ENCODE measurements at regions not wholly inside any gene's neighbourhood (a gene's known extent, or its start where the extent isn't known, plus 50 kb on each side); places are given as distances from the start of the nearest gene placed in this dataset.
A peak's percentile ranks its signal among the peaks of the same experiment; 100 is the strongest.

- TF ChIP-seq REST (IDR thresholded peaks at IDR 0.05; ENCODE audit: low read depth, low read length) (no peak), ZNF622 (IDR thresholded peaks at IDR 0.05) (no peak)
Observed at GRCh38 chr5:135747824-135748223, 86.6 kb upstream of the SLC25A48 start (continued).

GRCh38 chr5:135745897-135746500 lies 88.5 kb upstream of the SLC25A48 start:
- Histone ChIP-seq H3K4me2 (ENCODE audit: control insufficient read depth, insufficient read depth) (no peak overlapping the region), H4K20me1 (ENCODE audit: control insufficient read depth, insufficient read depth) (no peaks in the 10 kb centered on the region), H2AFZ (ENCODE audit: control insufficient read depth, low read depth, low read length) (no peak overlapping the region), H3K9ac (ENCODE audit: control insufficient read depth, insufficient read depth, low read length) (no peak overlapping the region), H3K9me3 (replicated peaks; ENCODE audit: control insufficient read depth, insufficient read depth, low read length) (no peaks in the 10 kb centered on the region; the same call in 2 of the 3 replicates), H3K4me1 (ENCODE audit: control insufficient read depth, insufficient read depth, low read length) (no peaks in the 10 kb centered on the region), H3K27me3 (replicated peaks in 1 of 2; ENCODE audit: control insufficient read depth in 2 of 2, insufficient read depth in 2 of 2, low read length in 1 of 2) (no peaks in the 10 kb centered on the region), H3K4me3 (no peak overlapping the region), H3K79me2 (ENCODE audit: control insufficient read depth, insufficient read depth, low read length) (no peaks in the 10 kb centered on the region), H3K36me3 (ENCODE audit: control insufficient read depth in 2 of 2, insufficient read depth in 2 of 2, low read length in 1 of 2) (no peaks in the 10 kb centered on the region), H3K27ac (ENCODE audit: control insufficient read depth, insufficient read depth) (no peak overlapping the region)
- BruUV-seq (replicated peaks), result no TSS peak
- SMC1A ChIA-PET (ENCODE audit: uncharacterized antibody, unreplicated experiment), result no interaction called here
- CTCF ChIA-PET, result no interaction called here
- WGBS (ENCODE audit: insufficient coverage, insufficient replicate concordance, low lambda C conversion rate, missing lambda C conversion rate), result 51% methylated on average over 18 of the region's 18 CpGs
- intact Hi-C loops (cut with micrococcal nuclease; ENCODE audit: unreplicated experiment), result no loop called here
- in situ Hi-C loops (cut with MboI), result no loop called here
- no peak for DNase-seq (ENCODE audit: low read depth, low spot score)
- POLR2A ChIA-PET, result no interaction called here
- ATAC-seq, result no peak
- RAD21 ChIA-PET (ENCODE audit: unreplicated experiment), result no interaction called here
- no peak for TF ChIP-seq DPF2 (IDR thresholded peaks at IDR 0.05)
- no peak for TF ChIP-seq TCF7 (IDR thresholded peaks at IDR 0.05; ENCODE audit: borderline replicate concordance)
- no peak for TF ChIP-seq USF2 (IDR thresholded peaks at IDR 0.05; ENCODE audit: borderline replicate concordance, low read depth, low read length)
- TF ChIP-seq, protein P1, sequence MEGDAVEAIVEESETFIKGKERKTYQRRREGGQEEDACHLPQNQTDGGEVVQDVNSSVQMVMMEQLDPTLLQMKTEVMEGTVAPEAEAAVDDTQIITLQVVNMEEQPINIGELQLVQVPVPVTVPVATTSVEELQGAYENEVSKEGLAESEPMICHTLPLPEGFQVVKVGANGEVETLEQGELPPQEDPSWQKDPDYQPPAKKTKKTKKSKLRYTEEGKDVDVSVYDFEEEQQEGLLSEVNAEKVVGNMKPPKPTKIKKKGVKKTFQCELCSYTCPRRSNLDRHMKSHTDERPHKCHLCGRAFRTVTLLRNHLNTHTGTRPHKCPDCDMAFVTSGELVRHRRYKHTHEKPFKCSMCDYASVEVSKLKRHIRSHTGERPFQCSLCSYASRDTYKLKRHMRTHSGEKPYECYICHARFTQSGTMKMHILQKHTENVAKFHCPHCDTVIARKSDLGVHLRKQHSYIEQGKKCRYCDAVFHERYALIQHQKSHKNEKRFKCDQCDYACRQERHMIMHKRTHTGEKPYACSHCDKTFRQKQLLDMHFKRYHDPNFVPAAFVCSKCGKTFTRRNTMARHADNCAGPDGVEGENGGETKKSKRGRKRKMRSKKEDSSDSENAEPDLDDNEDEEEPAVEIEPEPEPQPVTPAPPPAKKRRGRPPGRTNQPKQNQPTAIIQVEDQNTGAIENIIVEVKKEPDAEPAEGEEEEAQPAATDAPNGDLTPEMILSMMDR (IDR thresholded peaks at IDR 0.05 in 2 of 3, conservative IDR thresholded peaks at IDR 0.05 in 1 of 3; ENCODE audit: control insufficient read depth in 2 of 3, extremely low read depth in 1 of 3, insufficient read depth in 1 of 3, low read depth in 3 of 3, low read length in 3 of 3), result no peak
- no peak for TF ChIP-seq BCL11A (IDR thresholded peaks at IDR 0.05; ENCODE audit: low read depth, low read length)
- no peak for TF ChIP-seq SIN3A (IDR thresholded peaks at IDR 0.05; ENCODE audit: low read depth, low read length)
- peak; percentile 46; the same call in 1 of the 2 replicates for TF ChIP-seq PKNOX1 (IDR thresholded peaks at IDR 0.05)
- FAIRE-seq, result no peak

All from GM12878 (cell line).